Heart left ventricle (tissue), 16 donors: ENCODE measurements at regions not wholly inside any gene's neighbourhood (a gene's known extent, or its start where the extent isn't known, plus 50 kb on each side); places are given as distances from the start of the nearest gene placed in this dataset.

Experiments
- ATAC-seq, 4 donors: fragments of 200-7000 bp; cut with Tn5 transposase; one replicate each; pipeline ENCODE4 v1.9.1; 2020 to 2022; ENCODE audit warnings: moderate library complexity in 4 of 4, mild to moderate bottlenecking in 3 of 4, moderate number of reproducible peaks in 1 of 4
- DNase-seq, 5 donors: peaks; one replicate each; pipeline ENCODE4 v3.0.0-alpha.2; 2020
- H3K27ac ChIP-seq, 12 donors: fragments of 200-600 bp; sonication (generic) in 4 of 12; one replicate each; pipeline versions ENCODE4 v1.5.0 to v1.8.0; 2016 to 2022; ENCODE audit warnings: mild to moderate bottlenecking in 2 of 12
- H3K27me3 ChIP-seq, 9 donors: fragments of 200-600 bp; sonication (generic) in 2 of 9; one replicate each; pipeline versions ENCODE4 v1.5.1 to v1.8.0; 2016 to 2022; ENCODE audit warnings: mild to moderate bottlenecking in 3 of 9
- H3K36me3 ChIP-seq, 9 donors: fragments of 200-600 bp; sonication (generic) in 2 of 9; one replicate each; pipeline versions ENCODE4 v1.5.0 to v1.8.0; 2018 to 2022; ENCODE audit warnings: mild to moderate bottlenecking in 2 of 9
- H3K4me1 ChIP-seq, 12 donors: fragments of 200-600 bp; sonication (generic) in 4 of 12; one replicate each; pipeline versions ENCODE4 v1.5.0 to v1.8.0; 2016 to 2022; ENCODE audit warnings: mild to moderate bottlenecking in 3 of 12
- H3K4me3 ChIP-seq, 12 donors: fragments of 200-600 bp; sonication (generic) in 4 of 12; one replicate each; pipeline versions ENCODE4 v1.5.0 to v1.8.0; 2017 to 2022; ENCODE audit warnings: mild to moderate bottlenecking in 9 of 12, moderate library complexity in 4 of 12
- H3K9me3 ChIP-seq, 12 donors: fragments of 200-600 bp; sonication (generic) in 4 of 12; one replicate each; pipeline versions ENCODE4 v1.5.0 to v1.8.0; 2016 to 2022; ENCODE audit warnings: mild to moderate bottlenecking in 1 of 12
- CTCF ChIP-seq, 12 donors: fragments of 200-600 bp; sonication (generic) in 4 of 12; IDR thresholded peaks; one replicate each; pipeline versions ENCODE4 v1.5.0 to v1.8.0; 2018 to 2022; ENCODE audit warnings: antibody characterized with exemption in 12 of 12, mild to moderate bottlenecking in 5 of 12
- POLR2A ChIP-seq, 2 donors: fragments of 450-650 bp; IDR thresholded peaks; one replicate each; pipeline ENCODE4 v1.6.1; 2017; ENCODE audit warnings: antibody characterized with exemption in 2 of 2, mild to moderate bottlenecking in 2 of 2, moderate library complexity in 2 of 2
- WGBS, 4 donors: extraction: QIAGEN DNeasy Blood & Tissue Kit in 2 of 4; methylation state at CpG; one replicate each; pipeline versions ENCODE4 v1.1.5 to v1.1.7; 2013 to 2018; 5-methylcytosine and 5-hydroxymethylcytosine counted together
- intact Hi-C, 10 donors: fragments of 100-400 bp; cut with DNase I; formaldehyde crosslinking; loops; one replicate each; pipeline versions ENCODE4 v1.11.1 to v1.14.2; 2022
- donor health status: ischemic (EF 13 %, LVEDD 7.1; RV severe dilation, severe dysfunction).
- donor health status: healthy with polysubstance abuse.
- donor health status: DM: no; HTN: yes; CAD: no.
- donor health status: DM: no; HTN: no; CAD: no.
- donor health status: ischemic (EF 25% LVEDD 6.9; RV normal size, moderate dysfunction).
- donor health status: ischemic (EF 25% LVEDD 5.7; RV mildly dilated, moderate dysfunction).
- donor health status: healthy.
- donor health status: DM: yes; HTN: yes; CAD: no.
- donor health status: ischemic (EF 35%, LVEDD 5.7; RV mildly dilated, moderate dysfunction).
- donor health status: nonischemic (EF 11% LVEDD 7.7; RV severe dilation, severe dysfunction).
- donor health status: DM: yes; HTN: yes; CAD: no.
- donor health status: PGD.
- donor health status: ischemic (EF 29% LVEDD 5.4; RV normal size, mild dysfunction).
- donor health status: nonischemic (EF 23%, LVEDD 6.1; RV moderate dilation, normal function).

GRCh38 chr13:86109107-86109506, 309.9 kb upstream of the SLITRK6 start:
- no peak for DNase-seq
- peaks cover 0 to 34% (median 7%) of the 10 kb centered on the region in 12 donors for H3K9me3 ChIP-seq
- H3K27ac ChIP-seq: no peak overlapping the region
- H3K4me1 ChIP-seq: no peaks in the 10 kb centered on the region
- ATAC-seq: no peak
- intact Hi-C loops: no loop called here
- no peaks in the 10 kb centered on the region for H3K27me3 ChIP-seq
- H3K36me3 ChIP-seq: no peaks in the 10 kb centered on the region
- H3K4me3 ChIP-seq: no peak overlapping the region
- WGBS, 4 donors: 56 to 83% (median 72%) methylated on average over 1 of the region's 1 CpG
- TF ChIP-seq CTCF (IDR thresholded peaks at IDR 0.05) (no peak), POLR2A (IDR thresholded peaks at IDR 0.05) (no peak)

DNA sequence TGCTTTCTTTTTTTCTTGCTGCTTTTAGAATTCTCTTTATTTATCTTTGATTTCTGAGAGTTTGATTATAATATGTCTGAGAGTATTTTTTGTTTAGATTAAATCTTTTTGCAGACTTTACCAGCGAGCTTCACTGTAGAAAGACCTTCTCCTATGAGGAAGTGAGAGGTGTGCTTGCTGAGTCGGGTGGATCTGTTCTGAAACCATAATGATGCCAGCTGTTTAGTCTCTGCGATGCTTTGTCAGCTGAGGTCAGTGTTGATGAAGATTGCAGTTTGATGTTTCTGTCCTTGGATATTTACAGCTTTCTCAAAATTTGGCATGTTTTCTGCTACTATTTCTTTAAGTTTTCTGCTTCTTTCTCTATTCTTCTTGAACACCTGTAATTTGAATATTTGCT, 309.1 kb upstream of the SLITRK6 start:
- no peak overlapping the region for H3K4me3 ChIP-seq
- H3K4me1 ChIP-seq: no peaks in the 10 kb centered on the region
- peaks cover 0 to 41% (median 9%) of the 10 kb centered on the region in 12 donors for H3K9me3 ChIP-seq
- intact Hi-C loops: no loop called here
- H3K27me3 ChIP-seq: no peaks in the 10 kb centered on the region
- WGBS, 4 donors: 69 to 77% (median 74%) methylated on average over 3 of the region's 3 CpGs
- no peaks in the 10 kb centered on the region for H3K36me3 ChIP-seq
- no peak for DNase-seq
- TF ChIP-seq POLR2A (IDR thresholded peaks at IDR 0.05) (no peak), CTCF (IDR thresholded peaks at IDR 0.05) (no peak)
- no peak overlapping the region for H3K27ac ChIP-seq
- no peak for ATAC-seq

DNA sequence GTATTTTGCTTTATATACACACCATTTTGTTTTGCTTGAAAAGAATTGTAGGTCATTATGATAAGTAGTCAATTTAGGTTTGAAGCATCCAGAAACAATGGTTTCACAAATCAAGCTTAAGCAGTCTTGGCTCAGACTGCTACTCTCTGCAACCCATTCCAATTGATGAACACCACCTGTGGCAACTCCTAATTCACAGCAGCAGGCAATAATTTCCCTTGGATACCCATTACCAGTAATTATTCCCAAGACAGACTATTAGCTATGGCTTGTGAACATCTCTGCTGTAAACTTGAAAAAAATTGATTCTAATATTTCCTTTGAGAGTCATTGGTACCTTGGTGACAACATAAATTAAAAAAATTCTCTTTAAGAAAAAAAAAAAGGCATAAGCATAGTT, 299.3 kb upstream of the SLITRK6 start:
- Histone ChIP-seq H3K4me3 (no peak overlapping the region), H3K27me3 (no peaks in the 10 kb centered on the region), H3K27ac (no peak overlapping the region), H3K9me3 (peaks cover 0 to 14% (median 4%) of the 10 kb centered on the region in 12 donors), H3K4me1 (no peaks in the 10 kb centered on the region), H3K36me3 (no peaks in the 10 kb centered on the region)
- DNase-seq: no peak
- TF ChIP-seq CTCF (IDR thresholded peaks at IDR 0.05): no peak
- TF ChIP-seq POLR2A (IDR thresholded peaks at IDR 0.05): no peak
- intact Hi-C loops: no loop called here
- no peak for ATAC-seq

GRCh38 chr13:86095351-86095750, 296.1 kb upstream of the SLITRK6 start:
- H3K4me3 ChIP-seq: no peak overlapping the region
- no peak overlapping the region for H3K27ac ChIP-seq
- DNase-seq (no peak), ATAC-seq (no peak)
- H3K4me1 ChIP-seq: no peaks in the 10 kb centered on the region
- intact Hi-C loops: no loop called here
- TF ChIP-seq POLR2A (IDR thresholded peaks at IDR 0.05) (no peak), CTCF (IDR thresholded peaks at IDR 0.05) (no peak)
- H3K27me3 ChIP-seq: no peaks in the 10 kb centered on the region
- WGBS, 4 donors: 77 to 87% (median 82%) methylated on average over 3 of the region's 3 CpGs
- H3K9me3 ChIP-seq: peaks cover 0 to 4% (median 0%) of the 10 kb centered on the region in 12 donors
- no peaks in the 10 kb centered on the region for H3K36me3 ChIP-seq
